ENCODE measurements at regions not wholly inside any gene's neighbourhood (a gene's known extent, or its start where the extent isn't known, plus 50 kb on each side); places are given as distances from the start of the nearest gene placed in this dataset.

GRCh38 chrX:30504309-30504708 lies 73.3 kb downstream of the TASL start:
- in situ Hi-C loops (cut with HindIII; ENCODE audit: low pct_unique_long_range_greater_than_20kb, low sequenced_read_pairs), result no loop called here
- peak; percentile 41 for DNase-seq (ENCODE audit: low read depth)

DNA sequence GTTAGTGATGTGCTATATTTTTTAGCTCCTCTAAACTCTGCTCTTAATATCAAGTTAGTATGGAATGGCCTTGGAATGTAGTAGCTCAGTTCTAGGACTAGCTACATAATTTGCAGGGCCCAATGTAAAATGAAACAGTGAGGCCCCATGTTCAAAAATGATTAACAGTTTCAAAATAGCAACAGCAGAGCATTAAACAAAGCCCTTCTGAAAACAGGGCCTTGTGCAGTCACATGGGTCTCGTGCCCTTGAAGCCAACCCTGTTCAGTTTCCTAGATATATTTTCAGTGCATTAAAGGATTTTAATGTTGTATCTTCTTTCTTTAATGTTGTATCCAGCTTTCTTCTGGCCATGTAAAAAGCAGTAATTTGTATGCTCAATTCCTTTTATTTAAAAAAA lies 82.1 kb downstream of the TASL start:
- in situ Hi-C loops (cut with HindIII; ENCODE audit: low pct_unique_long_range_greater_than_20kb, low sequenced_read_pairs), result no loop called here
- DNase-seq (ENCODE audit: low read depth), result no peak

DNA sequence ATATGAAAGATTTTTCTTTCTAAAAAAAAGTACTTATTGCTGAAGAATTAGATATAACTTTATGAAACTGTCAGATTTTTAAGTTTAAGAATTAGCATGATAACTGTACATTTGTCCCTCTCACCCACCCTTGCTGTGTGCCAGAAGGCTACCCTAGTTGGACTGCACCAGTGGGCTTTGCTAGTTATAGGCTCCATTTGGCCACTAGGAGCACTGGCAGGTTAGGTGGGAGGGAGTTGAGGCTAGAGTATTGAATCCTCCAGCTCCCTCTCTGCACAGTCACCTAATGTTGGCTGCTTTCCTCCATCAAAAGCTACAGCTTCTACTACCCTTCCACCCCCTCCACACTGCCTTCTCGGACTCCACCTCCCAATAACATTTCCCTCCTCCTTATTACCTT lies 84.2 kb downstream of the TASL start:
- in situ Hi-C loops (cut with HindIII; ENCODE audit: low pct_unique_long_range_greater_than_20kb, low sequenced_read_pairs), result no loop called here
- DNase-seq (ENCODE audit: low read depth), result no peak

- peak; percentile 56 for DNase-seq (ENCODE audit: low read depth)
- in situ Hi-C loops (cut with HindIII; ENCODE audit: low pct_unique_long_range_greater_than_20kb, low sequenced_read_pairs), result no loop called here
Measured at GRCh38 chrX:30489323-30489722, 88.2 kb downstream of the TASL start.

DNA sequence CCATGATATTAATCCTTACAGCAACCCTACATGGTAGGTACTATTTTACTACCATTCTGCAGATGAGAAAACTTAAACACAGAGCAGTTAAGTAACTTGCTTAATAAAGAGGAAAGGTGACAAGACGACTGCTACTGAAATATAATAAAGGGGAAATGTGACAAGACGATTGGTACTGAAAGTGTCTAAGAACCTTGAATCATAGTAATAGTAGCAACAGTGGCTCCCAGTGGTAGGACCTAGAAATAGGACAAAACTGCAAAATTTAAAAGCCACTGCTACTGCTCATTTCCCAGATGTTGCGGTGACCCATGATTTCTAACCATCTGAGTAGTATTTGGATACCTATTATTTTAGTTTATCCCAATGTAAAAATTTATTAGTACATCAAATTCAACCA lies 89.5 kb downstream of the TASL start:
- in situ Hi-C loops (cut with HindIII; ENCODE audit: low pct_unique_long_range_greater_than_20kb, low sequenced_read_pairs), result no loop called here
- DNase-seq (ENCODE audit: low read depth), result peak; percentile 39

DNA sequence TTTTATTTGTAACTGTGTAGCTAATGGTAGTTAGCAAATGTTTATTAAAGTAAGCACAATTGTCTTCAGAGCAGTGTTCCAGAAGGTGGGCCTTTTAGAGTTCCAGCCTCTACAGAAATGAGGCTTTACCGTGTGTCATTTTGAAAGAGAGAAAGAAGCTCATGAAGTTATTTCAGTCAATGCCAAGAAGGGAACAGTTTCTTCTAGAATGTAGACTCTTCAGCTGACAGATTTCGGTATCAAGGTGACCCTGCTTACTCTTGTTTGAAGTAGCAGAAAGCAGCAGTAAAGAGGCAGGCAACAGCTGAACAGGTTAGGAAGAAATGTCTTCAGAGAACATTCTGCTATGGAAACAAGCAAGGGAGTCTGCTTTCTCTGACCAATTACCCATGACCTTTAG lies 93.6 kb downstream of the TASL start:
- in situ Hi-C loops (cut with HindIII; ENCODE audit: low pct_unique_long_range_greater_than_20kb, low sequenced_read_pairs), result no loop called here
- DNase-seq (ENCODE audit: low read depth), result no peak

DNA sequence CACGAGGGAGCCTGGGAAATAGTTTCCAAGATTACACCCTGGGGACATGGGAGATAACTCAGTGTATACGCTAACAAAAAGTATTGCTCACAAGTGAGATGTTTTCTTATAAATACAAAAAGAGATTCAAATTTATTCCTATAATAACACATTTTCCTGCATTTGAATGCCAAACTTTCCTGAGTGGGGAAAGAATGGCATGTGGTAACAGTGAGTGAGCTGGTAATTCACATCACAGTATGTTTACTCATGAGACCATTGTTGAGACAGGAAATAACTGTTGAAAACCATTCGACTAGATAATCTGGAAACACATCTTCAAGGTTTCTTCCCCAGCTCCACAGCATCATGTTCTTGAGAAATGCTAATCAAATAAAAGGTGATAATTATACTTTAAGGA lies 109.1 kb downstream of the TASL start:
- DNase-seq (ENCODE audit: low read depth), result no peak
- in situ Hi-C loops (cut with HindIII; ENCODE audit: low pct_unique_long_range_greater_than_20kb, low sequenced_read_pairs), result no loop called here

Data from Caki2 (cell line).